ENCODE measurements at regions not wholly inside any gene's neighbourhood (a gene's known extent, or its start where the extent isn't known, plus 50 kb on each side); places are given as distances from the start of the nearest gene placed in this dataset.

DNA sequence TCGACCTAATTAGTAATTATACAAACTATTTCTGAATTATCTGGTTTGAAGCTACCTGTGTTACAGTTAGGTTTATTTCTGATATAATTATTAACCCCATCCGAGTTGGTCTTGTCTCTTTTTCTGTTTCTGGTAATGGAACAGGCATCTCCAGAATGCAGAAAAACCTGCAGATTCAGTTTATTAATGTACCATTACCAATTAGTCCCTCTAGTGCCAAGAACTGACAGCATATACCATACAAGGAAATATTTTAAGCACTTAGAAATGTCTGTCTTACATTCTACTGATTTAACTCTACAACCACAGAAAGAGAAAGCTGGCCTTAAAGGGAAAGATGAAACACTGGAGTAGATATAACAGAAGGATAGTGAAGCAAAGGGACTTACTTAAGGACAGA, 570.6 kb downstream of the CENPC start:
- H3K36me3 ChIP-seq (replicated peaks in 1 of 2; ENCODE audit: control insufficient read depth in 1 of 2, insufficient read depth in 2 of 2, low read length in 2 of 2): no peaks in the 10 kb centered on the region
- intact Hi-C loops (cut with micrococcal nuclease; ENCODE audit: unreplicated experiment): no loop called here
- H3K9ac ChIP-seq (ENCODE audit: insufficient read depth, low read depth, low read length): no peak overlapping the region
- ATAC-seq: no peak
- TF ChIP-seq REPIN1 (CRISPR knock-in tag; IDR thresholded peaks at IDR 0.05; ENCODE audit: borderline replicate concordance, low read depth) (no peak), SMYD3 (CRISPR knock-in tag; IDR thresholded peaks at IDR 0.05) (no peak), ZNF331 (CRISPR knock-in tag; IDR thresholded peaks at IDR 0.05) (no peak), TAF1 (CRISPR knock-in tag; IDR thresholded peaks at IDR 0.05) (no peak), SIX4 (CRISPR knock-in tag; IDR thresholded peaks at IDR 0.05) (no peak), ISX (CRISPR knock-in tag; conservative IDR thresholded peaks at IDR 0.05) (no peak), TEAD2 (CRISPR knock-in tag; IDR thresholded peaks at IDR 0.05) (no peak), PLRG1 (conservative IDR thresholded peaks at IDR 0.05) (no peak), ZNF446 (CRISPR knock-in tag; IDR thresholded peaks at IDR 0.05) (no peak), NFE2L2 (IDR thresholded peaks at IDR 0.05; ENCODE audit: low read length) (no peak), ZNF101 (CRISPR knock-in tag; IDR thresholded peaks at IDR 0.05; ENCODE audit: borderline replicate concordance, low read depth) (no peak), RFXANK (CRISPR knock-in tag; IDR thresholded peaks at IDR 0.05) (no peak)
- TF ChIP-seq, protein P1, sequence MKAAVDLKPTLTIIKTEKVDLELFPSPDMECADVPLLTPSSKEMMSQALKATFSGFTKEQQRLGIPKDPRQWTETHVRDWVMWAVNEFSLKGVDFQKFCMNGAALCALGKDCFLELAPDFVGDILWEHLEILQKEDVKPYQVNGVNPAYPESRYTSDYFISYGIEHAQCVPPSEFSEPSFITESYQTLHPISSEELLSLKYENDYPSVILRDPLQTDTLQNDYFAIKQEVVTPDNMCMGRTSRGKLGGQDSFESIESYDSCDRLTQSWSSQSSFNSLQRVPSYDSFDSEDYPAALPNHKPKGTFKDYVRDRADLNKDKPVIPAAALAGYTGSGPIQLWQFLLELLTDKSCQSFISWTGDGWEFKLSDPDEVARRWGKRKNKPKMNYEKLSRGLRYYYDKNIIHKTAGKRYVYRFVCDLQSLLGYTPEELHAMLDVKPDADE (CRISPR knock-in tag; IDR thresholded peaks at IDR 0.05): no peak
- TF ChIP-seq, protein P2, sequence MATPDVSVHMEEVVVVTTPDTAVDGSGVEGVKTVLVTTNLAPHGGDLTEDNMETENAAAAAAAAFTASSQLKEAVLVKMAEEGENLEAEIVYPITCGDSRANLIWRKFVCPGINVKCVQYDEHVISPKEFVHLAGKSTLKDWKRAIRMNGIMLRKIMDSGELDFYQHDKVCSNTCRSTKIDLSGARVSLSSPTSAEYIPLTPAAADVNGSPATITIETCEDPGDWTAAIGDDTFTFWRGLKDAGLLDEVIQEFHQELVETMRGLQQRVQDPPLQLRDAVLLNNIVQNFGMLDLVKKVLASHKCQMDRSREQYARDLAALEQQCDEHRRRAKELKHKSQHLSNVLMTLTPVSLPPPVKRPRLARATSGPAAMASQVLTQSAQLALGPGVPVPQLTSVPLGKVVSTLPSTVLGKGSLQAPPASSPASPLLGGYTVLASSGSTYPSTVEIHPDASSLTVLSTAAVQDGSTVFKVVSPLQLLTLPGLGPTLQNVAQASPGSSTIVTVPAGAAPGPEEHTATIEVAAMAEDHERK (CRISPR knock-in tag; IDR thresholded peaks at IDR 0.05; ENCODE audit: low read depth): no peak
- no peaks in the 10 kb centered on the region for H4K20me1 ChIP-seq (ENCODE audit: insufficient read depth, low read length)
- ChIA-PET CTCF (ENCODE audit: low intra/inter-chr PET ratio, low total read pairs) (no interaction called here), POLR2A (no interaction called here)
- no peak for FAIRE-seq
- no peaks in the 10 kb centered on the region for H3K79me2 ChIP-seq (ENCODE audit: insufficient read depth, low read length)
- H3K27ac ChIP-seq (ENCODE audit: extremely low read length, insufficient read depth, low read length): no peak overlapping the region
- no peaks in the 10 kb centered on the region for H3K9me3 ChIP-seq (ENCODE audit: low read length)
- no peak overlapping the region for H3K4me2 ChIP-seq (ENCODE audit: low read depth, low read length)
- no peaks in the 10 kb centered on the region for H3K4me1 ChIP-seq (ENCODE audit: insufficient read depth, low read length)
- no TSS peak for BruUV-seq (replicated peaks)
- no peak overlapping the region for H3K4me3 ChIP-seq (replicated peaks in 1 of 3; ENCODE audit: insufficient read depth in 1 of 3, low read depth in 2 of 3, low read length in 3 of 3)
- DNase-seq (ENCODE audit: low spot score): no peak
- H3K27me3 ChIP-seq (ENCODE audit: control insufficient read depth in 1 of 2, insufficient read depth in 2 of 2, low read length in 2 of 2): no peaks in the 10 kb centered on the region
- 2% methylated on average over 2 of the region's 2 CpGs for WGBS (ENCODE audit: low lambda C conversion rate)
- H2AFZ ChIP-seq (ENCODE audit: low read length): no peak overlapping the region
- in situ Hi-C loops (cut with HindIII; ENCODE audit: extremely low pct_ligation_motif_present, low pct_unique_long_range_greater_than_20kb): no loop called here

All from HepG2 (cell line).